ENCODE measurements at regions not wholly inside any gene's neighbourhood (a gene's known extent, or its start where the extent isn't known, plus 50 kb on each side); places are given as distances from the start of the nearest gene placed in this dataset.
"Not testable (repeated sequence)": the region's sequence is repeated elsewhere in the genome, so short reads cannot be mapped to it uniquely, and the experiment has no call there.

DNA sequence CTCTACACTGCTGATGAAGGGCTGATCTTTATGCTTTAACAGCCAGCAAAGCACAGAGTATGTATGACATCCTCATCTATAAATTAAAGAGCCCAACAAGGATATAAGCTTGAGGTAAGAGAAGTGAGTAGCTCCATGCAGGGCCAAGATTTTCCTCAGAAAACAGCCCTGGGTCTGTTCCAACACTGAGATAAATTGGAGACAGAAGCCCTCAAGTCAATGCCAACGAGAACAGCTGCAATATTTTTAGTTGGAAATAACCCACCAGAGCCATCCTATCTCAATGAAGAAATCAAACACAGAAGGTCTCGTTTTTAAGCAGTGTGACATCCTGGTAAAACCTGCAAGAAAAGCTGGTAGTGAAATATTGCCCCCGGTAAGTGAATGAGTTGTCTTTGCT is 297.0 kb upstream of the AUTS2 start:
- DNase-seq: no peak

- peak in 1 of 3 experiments; percentile 78 for DNase-seq
Measured at GRCh38 chr7:69309601-69310000, 288.7 kb upstream of the AUTS2 start.

- DNase-seq: no peak
Measured at GRCh38 chr7:69311489-69311888, 286.8 kb upstream of the AUTS2 start.

DNA sequence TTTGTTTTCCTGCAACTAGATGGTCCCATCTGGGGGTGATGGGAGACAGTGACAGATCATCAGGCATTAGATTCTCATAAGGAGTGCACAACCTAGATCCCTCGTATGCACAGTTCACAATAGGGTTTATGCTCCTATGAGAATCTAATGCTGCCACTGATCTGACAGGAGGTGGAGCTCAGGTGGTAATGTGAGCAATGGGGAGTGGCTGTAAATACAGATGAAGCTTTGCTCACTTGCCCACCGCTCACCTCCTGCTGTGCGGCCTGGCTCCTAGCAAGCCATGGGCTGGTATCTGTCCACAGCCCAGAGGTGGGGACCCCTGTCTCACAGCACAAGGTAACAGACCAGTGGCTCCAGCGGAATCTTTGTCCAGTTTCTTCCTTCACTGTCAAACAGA is 284.4 kb upstream of the AUTS2 start:
- DNase-seq: not testable (repeated sequence)

DNA sequence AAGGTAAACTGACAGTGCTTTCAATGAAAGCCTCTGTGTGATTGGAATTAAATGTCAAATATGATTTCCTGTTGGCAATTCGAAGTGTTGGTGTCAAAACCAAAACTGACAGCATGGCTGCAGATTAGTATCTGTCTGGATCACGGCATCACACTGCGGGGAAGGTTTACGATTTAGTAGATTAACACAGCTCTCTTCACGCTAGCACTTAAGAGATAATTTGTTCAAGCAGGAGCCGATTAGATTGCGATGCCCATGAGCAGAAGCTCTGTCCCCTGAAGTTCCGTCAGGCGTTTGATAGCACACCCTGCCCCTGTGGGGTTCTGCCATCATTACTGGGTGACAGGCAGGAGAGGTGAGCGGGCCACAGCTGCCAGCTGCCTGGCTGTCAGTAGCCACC is 279.5 kb upstream of the AUTS2 start:
- DNase-seq: peak in 2 of 3 experiments; percentile 1 to 44

- DNase-seq: no peak
Measured at GRCh38 chr7:69328516-69328915, 269.8 kb upstream of the AUTS2 start.

DNA sequence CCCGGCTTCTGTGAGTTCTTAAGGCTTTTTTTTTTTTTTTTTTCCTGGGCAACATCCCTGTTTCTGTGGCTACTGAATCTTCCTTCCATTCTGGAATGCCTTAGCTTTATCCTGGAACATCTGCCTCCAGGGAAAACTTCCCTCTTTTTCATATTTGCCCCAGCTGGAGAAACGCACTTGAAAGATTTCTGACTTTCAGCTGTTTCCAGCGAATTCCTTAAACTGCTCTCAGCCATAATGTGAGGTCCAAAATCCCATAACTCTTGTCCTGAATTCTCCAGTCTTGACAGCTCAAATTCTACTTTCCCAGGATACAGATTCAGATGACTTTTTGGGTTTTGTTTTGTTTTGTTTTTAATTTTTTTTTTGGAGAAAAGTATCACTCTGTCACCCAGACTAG is 263.6 kb upstream of the AUTS2 start:
- no peak for DNase-seq

GRCh38 chr7:69335331-69335730 is 262.9 kb upstream of the AUTS2 start:
- DNase-seq: no peak

GRCh38 chr7:69336976-69337375 is 261.3 kb upstream of the AUTS2 start:
- DNase-seq: no peak

DNA sequence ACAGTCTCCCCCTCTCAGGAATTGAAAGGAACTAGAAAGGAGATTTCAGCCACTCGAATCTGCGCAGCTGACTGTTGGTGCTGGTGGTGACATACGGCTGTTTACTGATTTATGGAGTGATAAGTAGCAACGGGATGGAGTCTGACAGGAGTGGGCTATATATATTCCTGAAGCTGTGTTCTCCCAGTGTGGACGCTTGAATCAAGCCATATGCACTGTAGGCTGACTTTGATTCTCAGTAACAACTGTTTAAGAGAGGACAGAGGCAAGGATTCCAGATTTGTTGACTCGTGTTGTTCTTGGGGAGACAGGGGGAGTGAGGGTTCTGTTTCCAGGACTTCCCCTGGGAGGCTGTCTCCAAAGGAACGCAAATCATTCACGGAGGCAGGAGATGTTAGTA is 260.1 kb upstream of the AUTS2 start:
- peak in 1 of 3 experiments; percentile 14 for DNase-seq

DNA sequence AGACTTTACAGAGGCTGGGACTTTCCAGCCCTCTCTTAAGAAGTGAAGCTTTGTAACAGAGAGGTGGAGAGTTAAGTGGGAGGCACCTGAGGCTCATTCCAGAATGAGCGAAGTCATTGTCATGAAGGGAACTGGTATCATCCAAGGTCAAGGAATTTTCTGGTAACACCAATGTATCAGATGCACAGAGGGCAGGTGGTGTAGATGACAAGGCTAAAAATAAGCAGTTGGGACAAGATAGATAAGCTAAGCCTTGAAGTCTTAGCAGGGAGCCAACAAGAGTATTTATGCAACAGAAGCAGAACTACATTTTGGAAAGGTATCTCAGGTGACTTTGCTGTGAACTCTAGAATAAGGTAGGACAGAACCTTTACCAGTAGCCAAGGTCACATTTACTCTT is 257.0 kb upstream of the AUTS2 start:
- DNase-seq: no peak

- DNase-seq: no peak
Measured at GRCh38 chr7:69342154-69342884, 256.0 kb upstream of the AUTS2 start.

GRCh38 chr7:69349291-69349690 is 249.0 kb upstream of the AUTS2 start:
- DNase-seq: peak; percentile 63 to 99 (median 80)

GRCh38 chr7:69358163-69358821 is 240.0 kb upstream of the AUTS2 start:
- DNase-seq: peak in 1 of 3 experiments; percentile 26

GRCh38 chr7:69359003-69359700 is 239.1 kb upstream of the AUTS2 start:
- DNase-seq: no peak

DNA sequence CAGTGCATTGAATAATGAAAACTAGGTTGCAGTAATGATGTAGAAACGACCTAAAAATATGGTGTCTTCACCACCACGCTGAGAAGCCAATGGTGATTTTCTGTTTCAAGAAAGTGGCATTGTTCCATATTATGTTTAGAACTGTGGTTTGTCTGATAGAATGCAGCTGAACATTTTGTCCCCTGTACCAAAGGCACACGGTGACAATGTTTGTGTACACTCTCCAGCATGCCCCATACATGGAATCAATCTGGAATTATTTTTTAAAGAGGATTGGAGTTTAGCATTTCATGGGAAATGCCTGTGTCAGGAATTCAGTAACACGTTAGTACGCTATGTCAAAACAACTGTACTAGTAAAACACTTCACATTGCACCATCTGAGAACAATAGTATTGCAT is 237.4 kb upstream of the AUTS2 start:
- no peak for DNase-seq

DNA sequence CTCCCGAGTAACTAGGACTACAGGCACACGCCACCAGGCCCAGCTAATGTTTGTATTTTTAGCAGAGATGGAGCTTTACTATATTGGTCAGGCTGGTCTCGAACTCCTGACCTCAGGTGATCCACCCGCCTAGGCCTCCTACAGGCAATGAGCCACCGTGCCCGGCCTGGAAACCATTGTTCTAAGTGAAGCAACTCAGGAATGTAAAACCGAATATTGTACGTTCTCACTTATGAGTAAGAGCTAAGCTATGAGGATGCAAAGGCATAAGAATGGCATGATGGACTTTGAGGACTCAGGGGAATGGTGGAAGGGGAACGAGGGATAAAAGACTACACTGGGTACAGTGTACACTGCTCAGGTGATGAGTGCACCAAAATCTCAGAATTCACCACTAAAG is 235.1 kb upstream of the AUTS2 start:
- DNase-seq: no peak

DNA sequence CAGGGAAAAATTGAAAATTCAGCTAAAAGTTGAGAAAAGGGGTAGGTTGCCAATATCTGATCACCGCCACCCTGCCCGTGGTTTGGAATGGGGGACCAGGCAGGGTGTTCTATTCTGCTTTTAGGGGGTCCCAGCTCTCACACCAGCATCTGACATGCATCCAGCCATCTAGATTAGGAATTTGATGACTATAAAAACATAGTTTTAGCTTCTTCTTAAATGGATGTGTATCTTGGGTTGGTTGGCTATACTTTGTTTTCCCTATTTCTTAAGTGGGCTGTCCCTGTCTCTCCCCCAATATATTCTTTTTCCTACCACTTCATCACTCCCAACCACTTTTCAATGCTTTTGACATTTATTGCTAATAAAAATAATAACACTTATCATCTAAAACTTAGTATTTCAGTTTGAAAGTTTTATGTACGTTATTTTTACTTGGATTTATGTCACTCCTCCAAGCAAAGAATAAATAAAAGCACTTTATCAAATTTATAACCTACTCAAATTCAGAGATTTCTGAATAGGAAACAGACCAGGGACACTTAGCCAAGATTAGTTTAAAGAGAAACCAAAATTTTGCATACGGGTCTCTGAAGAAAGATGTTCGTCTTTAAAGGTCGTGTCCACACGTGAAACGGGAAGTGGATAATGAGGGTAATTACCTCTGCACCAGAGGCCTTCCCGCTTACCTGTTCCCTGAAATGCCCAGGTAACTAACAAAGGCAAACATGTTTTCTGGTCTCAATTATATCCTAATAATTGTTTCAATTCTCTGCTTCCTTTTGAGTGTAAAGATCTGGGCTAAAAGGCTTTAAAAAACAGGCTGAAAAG is 233.2 kb upstream of the AUTS2 start:
- DNase-seq: peak in 2 of 3 experiments; percentile 61 to 86

DNA sequence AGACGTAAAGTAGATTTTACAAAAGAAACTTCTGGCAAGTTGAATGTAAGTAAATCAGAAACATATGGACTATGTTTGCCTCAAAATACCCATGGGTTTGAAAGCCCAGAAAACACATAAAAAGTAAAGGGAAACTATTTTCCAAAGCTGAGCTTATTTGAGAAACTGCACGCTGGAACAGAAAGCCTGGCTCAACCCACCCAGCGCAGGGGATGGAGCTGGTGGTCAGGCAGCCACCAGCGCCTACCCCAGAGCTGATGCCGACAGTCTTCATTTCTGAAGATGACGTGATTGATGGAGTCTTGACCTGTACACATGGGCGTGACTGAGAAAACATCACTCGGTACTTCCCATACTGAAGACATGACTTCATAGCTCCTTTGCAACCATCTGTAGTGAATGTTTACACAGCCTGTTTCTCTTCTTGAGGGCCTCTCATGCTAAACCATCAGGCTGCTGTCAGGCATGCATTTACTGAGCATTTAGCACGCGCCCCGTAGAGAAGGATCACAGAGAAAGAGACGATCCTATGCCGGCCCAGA is 232.6 kb upstream of the AUTS2 start:
- peak; percentile 74 to 92 (median 90) for DNase-seq

DNA sequence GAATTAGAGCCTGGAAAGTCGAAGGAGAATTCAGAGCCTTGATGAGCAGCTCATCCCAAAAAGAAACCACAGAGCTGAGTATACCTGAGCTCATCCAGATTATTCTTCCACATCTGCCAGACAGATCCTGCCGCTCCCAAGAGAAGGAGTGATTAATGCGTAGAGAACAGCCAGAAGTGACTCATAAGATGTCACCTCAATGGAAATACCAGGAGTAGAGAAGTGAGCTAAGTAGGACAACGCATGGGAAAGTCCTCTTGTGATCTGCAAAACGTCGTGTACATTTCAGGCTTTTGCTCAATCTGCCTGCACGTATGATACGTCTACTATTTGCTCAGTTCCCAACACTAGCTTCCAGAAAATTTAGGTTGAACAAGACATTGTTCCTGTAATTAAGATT is 230.5 kb upstream of the AUTS2 start:
- DNase-seq: no peak

GRCh38 chr7:69373171-69374043 is 224.9 kb upstream of the AUTS2 start:
- DNase-seq: peak in 1 of 3 experiments; percentile 15

GRCh38 chr7:69374044-69374425 is 224.2 kb upstream of the AUTS2 start:
- DNase-seq: no peak

All from NCI-H1417 (cell line).